Fibroblast of skin of left biceps (primary cell): ENCODE measurements at regions not wholly inside any gene's neighbourhood (a gene's known extent, or its start where the extent isn't known, plus 50 kb on each side); places are given as distances from the start of the nearest gene placed in this dataset.
"Not testable (repeated sequence)": the region's sequence is repeated elsewhere in the genome, so short reads cannot be mapped to it uniquely, and the experiment has no call there.

ENCODE experiments used
- DNase-seq, 2 experiments: peaks; one replicate each; pipeline ENCODE4 v3.0.0-alpha.2; 2013; ENCODE audit warnings: low read depth in 2 of 2

GRCh38 chr10:78681986-78682385, 386.8 kb upstream of the ZMIZ1 start:
- DNase-seq, result not testable (repeated sequence)

DNA sequence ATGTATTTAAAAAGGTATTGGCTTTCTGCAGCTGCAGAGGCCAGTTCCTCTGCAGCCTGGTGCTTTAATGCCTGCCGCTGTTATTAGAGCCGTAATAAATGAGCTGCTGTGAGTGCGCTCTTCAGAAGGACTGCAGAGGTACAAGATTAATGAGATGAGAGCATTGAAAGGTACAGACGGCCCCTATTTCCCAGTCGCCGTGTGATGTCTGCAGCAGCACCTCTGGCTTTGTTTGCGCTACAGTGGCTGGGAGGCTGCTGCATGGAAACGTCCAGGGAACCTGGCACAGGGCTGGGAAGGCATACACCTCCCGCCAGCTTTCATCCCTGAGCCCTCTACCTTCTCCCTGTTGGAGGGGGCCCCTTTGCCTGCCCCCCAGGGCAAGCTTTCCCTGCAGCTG, 383.8 kb upstream of the ZMIZ1 start:
- no peak for DNase-seq

DNA sequence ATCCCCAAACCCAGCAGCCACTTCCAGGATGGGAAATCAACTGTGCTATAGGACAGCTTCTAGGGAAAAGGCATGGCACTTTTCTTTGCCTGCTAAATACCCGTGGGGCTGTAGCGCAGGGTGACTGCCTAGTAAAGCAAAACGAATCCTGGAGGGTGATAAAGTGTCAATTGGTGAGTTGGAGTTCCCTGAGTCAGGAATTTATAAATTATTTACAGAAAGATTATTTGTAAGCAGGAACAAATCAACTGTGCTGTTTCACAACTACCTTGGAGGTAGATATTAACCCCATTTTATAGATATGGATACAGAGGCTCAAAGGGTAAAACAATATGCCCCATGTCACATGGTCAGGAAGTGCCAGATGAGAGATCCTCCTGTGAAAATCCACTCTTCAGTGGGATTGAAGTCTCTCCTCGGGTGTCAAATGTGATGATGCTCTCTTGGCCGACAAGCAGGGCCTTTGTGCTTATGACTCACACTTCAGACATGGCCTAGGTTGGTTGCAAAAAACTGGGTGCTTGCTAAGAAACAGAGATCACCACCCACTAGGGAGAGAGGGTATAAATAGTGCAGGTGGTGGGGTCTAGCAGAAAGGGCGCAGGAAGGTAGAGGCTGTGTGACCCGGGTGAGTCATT, 383.2 kb upstream of the ZMIZ1 start:
- no peak for DNase-seq

DNA sequence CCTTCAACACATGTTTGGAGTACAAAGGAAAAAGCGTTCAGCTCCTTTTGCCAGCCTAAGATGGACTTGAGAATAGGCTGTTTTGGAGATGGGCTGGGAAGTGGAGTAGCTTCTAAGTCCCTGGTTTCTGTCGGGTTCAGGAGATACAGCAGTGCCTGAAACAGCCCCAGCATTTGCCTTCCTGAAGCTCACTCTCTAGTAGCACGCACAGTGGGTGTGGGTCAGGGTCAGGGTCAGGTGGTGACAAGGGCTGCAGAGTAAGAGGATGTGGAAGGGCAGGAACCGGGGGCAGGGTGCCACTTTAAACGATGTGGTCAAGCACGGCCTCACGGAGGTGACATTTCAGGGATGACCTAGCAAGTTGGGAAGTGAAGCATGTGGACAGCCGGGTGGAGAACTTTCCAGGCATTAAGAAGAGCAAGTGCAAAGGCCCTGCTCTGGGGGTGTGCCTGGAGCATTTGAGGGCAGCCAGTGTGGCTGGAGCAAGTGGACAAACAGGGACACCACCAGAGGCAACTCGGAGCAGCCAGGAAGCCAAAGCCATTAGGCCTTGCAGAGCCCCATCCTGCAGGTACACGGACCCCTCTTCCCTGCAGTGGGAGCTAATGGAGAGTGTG, 382.2 kb upstream of the ZMIZ1 start:
- DNase-seq, result no peak

DNA sequence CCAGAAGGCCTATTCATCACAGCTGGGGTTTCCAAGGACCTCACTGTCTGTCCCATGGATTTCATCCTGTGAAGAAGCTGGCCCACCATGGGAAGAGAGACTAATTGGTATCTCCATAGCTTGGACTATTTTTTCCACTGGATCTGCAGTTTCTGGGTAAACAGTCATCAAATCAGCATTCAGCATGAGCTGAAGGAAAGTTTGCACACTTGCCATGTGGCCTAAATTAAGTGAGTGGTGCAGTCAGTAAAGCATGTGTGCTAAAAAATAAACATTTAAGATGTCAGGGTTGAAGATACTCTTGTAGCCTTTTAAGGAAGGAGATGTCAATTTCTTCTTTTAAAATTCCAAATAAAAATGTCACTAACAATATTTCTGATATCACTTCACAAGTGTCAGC, 381.1 kb upstream of the ZMIZ1 start:
- no peak for DNase-seq

GRCh38 chr10:78688230-78688900, 380.4 kb upstream of the ZMIZ1 start:
- DNase-seq, result no peak

- DNase-seq, result no peak
Measured at GRCh38 chr10:78688901-78689583, 379.7 kb upstream of the ZMIZ1 start.

- DNase-seq, result no peak
Measured at GRCh38 chr10:78689584-78689935, 379.2 kb upstream of the ZMIZ1 start.

DNA sequence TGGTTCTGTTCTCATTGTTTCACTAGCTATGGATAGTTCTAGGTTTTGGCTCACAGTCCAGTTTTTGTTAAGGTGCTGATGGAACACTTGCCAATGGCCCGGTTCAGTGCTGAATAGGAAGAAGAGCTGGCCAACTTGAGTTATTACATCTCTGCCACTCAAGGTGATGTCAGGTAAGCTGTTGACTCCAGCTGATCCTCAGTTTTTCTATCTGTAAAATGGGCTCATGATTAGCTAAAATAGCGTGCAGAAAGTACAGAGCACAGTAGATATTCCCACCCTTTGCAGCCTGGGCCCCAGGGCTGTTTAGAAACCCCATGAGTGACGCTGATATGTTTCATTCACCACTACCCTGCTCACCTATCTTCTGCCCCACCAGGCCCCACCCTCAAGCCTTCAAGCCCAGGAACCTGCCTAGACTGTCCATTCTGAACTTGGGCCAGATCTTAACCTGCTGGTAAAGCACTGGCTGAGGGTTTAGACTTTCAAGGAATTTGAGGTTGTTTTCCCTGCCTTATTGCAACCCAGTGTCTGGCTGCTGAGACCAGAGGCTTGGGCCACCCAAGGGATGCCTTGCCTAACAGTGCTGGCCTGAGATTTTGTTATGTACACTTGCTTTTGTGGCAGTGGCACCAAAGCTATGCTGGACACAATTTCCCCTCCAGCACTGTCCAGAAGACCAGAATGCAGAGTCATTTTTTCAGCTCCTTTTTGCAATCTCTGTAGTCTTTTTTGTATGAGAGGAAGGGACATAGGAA, 378.2 kb upstream of the ZMIZ1 start:
- DNase-seq, result no peak

GRCh38 chr10:78691301-78692030, 377.3 kb upstream of the ZMIZ1 start:
- no peak for DNase-seq

- DNase-seq, result no peak
Measured at GRCh38 chr10:78692071-78692470, 376.7 kb upstream of the ZMIZ1 start.

- no peak for DNase-seq
Measured at GRCh38 chr10:78695846-78696245, 372.9 kb upstream of the ZMIZ1 start.

DNA sequence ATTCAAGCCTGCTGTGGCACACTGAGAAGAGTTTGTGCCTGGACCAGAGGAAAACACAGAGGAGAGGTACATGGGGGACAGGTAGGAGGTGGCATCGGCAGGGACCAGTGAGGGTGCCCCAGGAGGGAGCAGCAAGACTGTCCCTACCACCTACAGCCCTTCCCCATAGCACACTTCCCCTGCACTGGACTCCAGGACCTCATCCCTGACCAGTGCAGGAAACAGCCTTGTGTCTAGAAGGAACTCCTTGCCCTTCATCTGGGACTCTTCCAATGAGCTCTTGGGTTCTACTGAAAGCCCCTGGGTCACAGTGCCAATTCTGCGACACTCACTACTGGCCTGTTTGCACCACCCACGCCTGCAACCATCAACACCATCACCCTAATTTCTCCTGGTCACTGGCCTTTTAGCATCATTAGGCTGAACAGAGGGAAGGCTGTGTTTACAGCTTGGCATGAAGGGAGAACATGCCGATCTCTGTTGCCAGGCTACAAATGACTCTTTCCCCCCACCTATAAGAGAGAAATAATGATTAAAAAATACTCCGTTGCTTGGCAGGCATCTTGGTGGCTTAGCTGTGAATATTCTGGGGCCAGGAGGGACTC, 371.9 kb upstream of the ZMIZ1 start:
- no peak for DNase-seq

DNA sequence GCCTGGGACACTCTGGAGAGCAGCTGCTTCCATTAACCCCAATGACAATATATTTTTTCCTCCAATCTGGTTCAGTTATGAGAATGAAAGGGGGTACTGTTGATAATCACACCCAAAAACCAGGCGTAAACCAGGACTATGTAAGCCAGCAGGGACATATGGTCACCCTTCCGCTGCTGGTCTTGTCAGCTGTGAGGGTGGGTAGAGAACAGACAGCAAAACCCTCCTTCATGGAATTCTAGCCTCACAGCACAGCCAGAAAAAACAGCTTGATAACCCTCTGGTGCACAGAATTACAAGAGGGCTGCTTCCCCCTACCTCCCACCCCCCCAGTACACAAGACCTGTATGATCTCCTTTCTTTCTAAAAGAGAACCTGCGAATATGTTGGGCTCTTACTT, 368.8 kb upstream of the ZMIZ1 start:
- DNase-seq, result no peak

- DNase-seq, result no peak
Measured at GRCh38 chr10:78700413-78700812, 368.4 kb upstream of the ZMIZ1 start.

DNA sequence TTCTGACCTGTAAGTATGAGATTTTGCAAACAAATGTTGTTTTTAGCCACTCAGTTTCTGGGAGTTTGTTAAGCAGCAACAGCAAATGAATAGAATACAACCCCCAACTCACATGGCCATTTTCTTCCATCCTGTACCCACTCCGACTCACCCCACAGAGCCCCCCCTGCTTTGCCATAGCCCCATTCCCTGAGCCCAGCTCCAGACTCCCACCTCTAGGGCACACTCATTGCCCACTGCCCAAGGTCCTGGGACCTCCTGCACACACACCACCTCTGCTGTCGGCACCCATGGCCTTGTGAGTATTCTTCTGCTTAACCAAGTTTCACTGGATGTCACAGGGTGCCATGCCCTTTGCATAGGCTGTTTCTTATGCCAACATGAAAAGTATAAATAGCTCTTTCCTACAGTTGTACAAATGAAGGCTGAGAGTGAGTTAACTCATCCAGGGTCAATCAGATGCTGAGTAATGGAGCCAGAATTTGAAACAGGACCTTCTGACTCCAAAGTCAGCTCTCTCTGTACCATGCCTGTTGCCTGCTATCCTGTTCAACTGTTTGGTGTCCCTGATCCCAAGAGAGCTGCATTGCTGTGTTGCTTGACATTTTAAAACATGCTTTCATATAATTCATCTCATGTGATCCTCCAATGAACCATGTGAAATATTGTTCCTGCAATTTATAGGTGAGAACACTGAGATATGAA, 367.8 kb upstream of the ZMIZ1 start:
- no peak for DNase-seq

- no peak for DNase-seq
Measured at GRCh38 chr10:78702186-78702585, 366.6 kb upstream of the ZMIZ1 start.

DNA sequence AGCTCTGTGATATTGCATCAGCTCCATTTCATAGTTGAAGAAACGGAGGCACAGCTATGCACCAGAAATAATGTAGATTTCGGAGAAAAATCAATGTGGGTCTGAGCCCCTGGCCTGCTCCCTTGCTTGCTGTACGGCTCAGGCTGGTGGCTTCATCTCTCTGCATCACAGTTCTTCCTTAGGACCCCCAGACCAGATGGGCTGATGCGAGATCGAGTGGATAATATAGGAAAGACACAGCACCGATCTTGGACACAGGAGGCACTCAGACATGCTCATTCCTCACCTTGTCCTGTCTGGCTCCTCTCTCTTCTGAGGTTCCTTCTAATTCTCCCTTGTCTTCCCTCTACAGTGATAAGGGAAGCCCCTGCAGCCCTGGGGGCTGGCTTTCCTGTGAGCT, 365.9 kb upstream of the ZMIZ1 start:
- DNase-seq, result no peak

- DNase-seq, result no peak
Measured at GRCh38 chr10:78703593-78703992, 365.2 kb upstream of the ZMIZ1 start.

DNA sequence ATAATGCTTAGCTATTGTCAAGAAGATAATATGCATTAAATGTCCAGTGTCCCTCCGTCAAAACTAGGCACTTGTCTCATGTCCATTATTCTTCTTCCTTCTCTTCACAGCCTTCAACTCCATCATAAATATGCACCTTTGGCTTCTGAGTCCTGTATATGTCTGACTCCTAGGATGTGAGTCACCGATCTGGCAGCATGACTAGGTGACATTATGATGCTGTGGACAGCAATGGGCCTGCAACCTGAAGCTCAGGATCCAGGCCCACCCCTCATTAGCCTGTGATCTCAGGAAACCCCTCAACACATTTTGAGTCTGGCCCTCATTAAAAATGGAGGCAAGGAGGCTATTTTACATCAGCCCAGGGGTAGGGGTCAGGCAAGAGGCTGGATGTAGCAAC, 362.5 kb upstream of the ZMIZ1 start:
- DNase-seq, result no peak
